Testis (tissue), 2 donors: ENCODE measurements at regions not wholly inside any gene's neighbourhood (a gene's known extent, or its start where the extent isn't known, plus 50 kb on each side); places are given as distances from the start of the nearest gene placed in this dataset.

Experiments used
- DNase-seq: peaks from one replicate; pipeline ENCODE4 v3.0.0-alpha.2; 2019
- H3K27ac ChIP-seq, 2 donors: fragments of 200-600 bp; sonication (generic); one replicate each; pipeline ENCODE4 v1.5.1; 2019
- H3K27me3 ChIP-seq: fragments of 200-600 bp; sonication (generic); one replicate; pipeline ENCODE4 v1.5.1; 2019
- H3K36me3 ChIP-seq: fragments of 200-600 bp; sonication (generic); one replicate; pipeline ENCODE4 v1.5.1; 2017; ENCODE audit warnings: low read depth; ENCODE audit errors: missing control alignments
- H3K4me1 ChIP-seq: fragments of 200-600 bp; sonication (generic); one replicate; pipeline ENCODE4 v1.5.1; 2019
- H3K4me3 ChIP-seq, 2 donors: fragments of 200-600 bp; sonication (generic); one replicate each; pipeline ENCODE4 v1.5.1; 2017 to 2019
- H3K9me3 ChIP-seq: fragments of 200-600 bp; sonication (generic); one replicate; pipeline ENCODE4 v1.5.1; 2017
- POLR2A ChIP-seq: fragments of 450-650 bp; IDR thresholded peaks from one replicate; pipeline ENCODE4 v1.6.1; 2017; ENCODE audit warnings: antibody characterized with exemption, mild to moderate bottlenecking, moderate library complexity
- whole genome bisulfite sequencing, 2 donors: methylation state at CpG; one replicate each; pipeline ENCODE4 v1.1.5; 2018; 5-methylcytosine and 5-hydroxymethylcytosine counted together
- intact Hi-C: fragments of 100-400 bp; cut with DNase I; formaldehyde crosslinking; loops from one replicate; pipeline ENCODE4 v1.15.1; 2023; ENCODE audit warnings: low total_unique reads
- TF ChIP-seq, protein P1 (sequence below), 3 experiments: fragments of 450-650 bp in 2 of 3; fragments of 200-600 bp in 1 of 3; sonication (generic) in 1 of 3; IDR thresholded peaks; one replicate each; pipeline ENCODE4 v1.5.1; 2016 to 2019; ENCODE audit warnings: antibody characterized with exemption in 3 of 3, mild to moderate bottlenecking in 2 of 3, moderate library complexity in 1 of 3

DNA sequence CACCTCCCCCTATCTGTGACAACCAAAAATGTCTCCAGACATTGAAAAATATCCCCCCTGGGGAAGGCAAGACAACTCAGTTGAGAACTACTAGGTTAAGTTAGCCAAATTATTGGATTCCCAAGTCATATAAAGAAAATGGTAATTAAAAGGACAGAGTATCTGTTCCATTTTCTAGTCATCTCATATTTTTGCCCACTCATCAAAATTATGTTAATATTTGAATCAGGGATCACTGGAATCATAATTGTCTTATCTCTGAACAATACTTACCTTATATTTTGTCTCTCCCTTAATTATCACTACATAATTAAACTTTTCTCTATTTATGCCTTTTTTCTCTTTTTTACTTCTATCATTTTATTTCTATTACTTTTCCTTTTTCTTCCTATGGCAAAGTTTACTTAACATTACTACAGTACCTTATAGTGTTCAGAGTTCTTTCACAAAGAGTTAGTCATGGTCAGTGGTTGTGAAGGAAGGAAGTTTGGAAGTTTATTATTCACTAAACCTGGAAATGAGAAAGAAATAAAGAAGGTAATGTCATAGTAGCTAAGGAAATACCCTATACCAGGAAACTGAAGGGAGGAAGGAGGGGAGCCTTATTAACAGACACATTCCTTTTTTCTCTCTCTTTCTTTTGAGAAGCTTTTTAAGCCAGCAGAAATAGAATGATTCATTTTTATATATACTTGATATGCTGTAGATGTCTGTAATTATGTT is 332.9 kb downstream of the COL12A1 start:
- no peaks in the 10 kb centered on the region for H3K27me3 ChIP-seq
- H3K36me3 ChIP-seq, result no peaks in the 10 kb centered on the region
- DNase-seq, result no peak
- H3K27ac ChIP-seq, result no peak overlapping the region
- peaks cover 5% of the 10 kb centered on the region for H3K4me1 ChIP-seq
- intact Hi-C loops, result no loop called here
- TF ChIP-seq, protein P1, sequence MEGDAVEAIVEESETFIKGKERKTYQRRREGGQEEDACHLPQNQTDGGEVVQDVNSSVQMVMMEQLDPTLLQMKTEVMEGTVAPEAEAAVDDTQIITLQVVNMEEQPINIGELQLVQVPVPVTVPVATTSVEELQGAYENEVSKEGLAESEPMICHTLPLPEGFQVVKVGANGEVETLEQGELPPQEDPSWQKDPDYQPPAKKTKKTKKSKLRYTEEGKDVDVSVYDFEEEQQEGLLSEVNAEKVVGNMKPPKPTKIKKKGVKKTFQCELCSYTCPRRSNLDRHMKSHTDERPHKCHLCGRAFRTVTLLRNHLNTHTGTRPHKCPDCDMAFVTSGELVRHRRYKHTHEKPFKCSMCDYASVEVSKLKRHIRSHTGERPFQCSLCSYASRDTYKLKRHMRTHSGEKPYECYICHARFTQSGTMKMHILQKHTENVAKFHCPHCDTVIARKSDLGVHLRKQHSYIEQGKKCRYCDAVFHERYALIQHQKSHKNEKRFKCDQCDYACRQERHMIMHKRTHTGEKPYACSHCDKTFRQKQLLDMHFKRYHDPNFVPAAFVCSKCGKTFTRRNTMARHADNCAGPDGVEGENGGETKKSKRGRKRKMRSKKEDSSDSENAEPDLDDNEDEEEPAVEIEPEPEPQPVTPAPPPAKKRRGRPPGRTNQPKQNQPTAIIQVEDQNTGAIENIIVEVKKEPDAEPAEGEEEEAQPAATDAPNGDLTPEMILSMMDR (IDR thresholded peaks at IDR 0.05), result no peak
- TF ChIP-seq POLR2A, result no peak
- H3K9me3 ChIP-seq, result no peaks in the 10 kb centered on the region
- H3K4me3 ChIP-seq, result no peak overlapping the region

DNA sequence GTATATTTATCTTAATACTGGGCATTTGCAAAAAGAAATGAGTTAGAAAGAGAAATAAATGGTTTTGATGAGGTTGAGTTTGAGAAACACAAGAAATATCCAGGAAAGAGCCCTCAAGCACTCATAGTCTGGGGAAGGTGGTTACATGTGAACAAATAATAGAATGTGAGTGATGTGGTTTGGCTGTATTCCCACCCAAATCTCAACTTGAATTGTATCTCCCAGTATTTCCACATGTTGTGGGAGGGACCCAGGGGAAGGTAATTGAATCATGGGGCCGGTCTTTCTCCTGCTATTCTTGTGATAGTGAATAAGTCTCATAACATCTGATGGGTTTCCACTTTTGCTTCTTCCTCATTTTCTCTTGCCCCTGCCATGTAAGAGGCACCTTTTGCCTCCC is 334.1 kb downstream of the COL12A1 start:
- Histone ChIP-seq H3K36me3 (no peaks in the 10 kb centered on the region), H3K9me3 (no peaks in the 10 kb centered on the region), H3K4me3 (no peak overlapping the region), H3K4me1 (peaks cover 5% of the 10 kb centered on the region), H3K27ac (no peak overlapping the region), H3K27me3 (no peaks in the 10 kb centered on the region)
- intact Hi-C loops, result no loop called here
- TF ChIP-seq POLR2A, result no peak
- TF ChIP-seq, protein P1 (IDR thresholded peaks at IDR 0.05), result no peak
- WGBS, 2 donors, result 84 to 95% methylated on average over 1 of the region's 1 CpG
- DNase-seq, result no peak

DNA sequence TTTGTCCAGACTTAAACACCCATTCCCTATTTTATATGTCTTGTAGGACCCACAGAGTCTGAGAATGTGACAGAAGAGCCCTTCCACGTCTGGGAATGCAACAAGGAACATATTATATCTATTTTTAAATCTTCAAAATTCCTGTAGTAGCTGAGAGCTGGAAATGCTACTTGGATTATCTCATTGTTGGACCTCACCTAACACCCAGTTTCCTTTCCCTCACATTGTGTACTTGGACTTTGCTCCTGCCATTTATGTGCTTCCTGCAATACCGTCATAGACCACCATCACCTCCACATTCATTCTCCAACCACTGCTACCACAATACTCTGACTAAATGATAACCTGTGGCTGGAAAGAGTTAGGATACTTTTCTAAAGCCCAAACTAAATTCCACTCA is 335.4 kb downstream of the COL12A1 start:
- Histone ChIP-seq H3K4me1 (peaks cover 5% of the 10 kb centered on the region), H3K4me3 (no peak overlapping the region), H3K27me3 (no peaks in the 10 kb centered on the region), H3K36me3 (no peaks in the 10 kb centered on the region), H3K27ac (no peak overlapping the region), H3K9me3 (no peaks in the 10 kb centered on the region)
- intact Hi-C loops, result no loop called here
- no peak for DNase-seq
- no peak for TF ChIP-seq POLR2A
- TF ChIP-seq, protein P1 (IDR thresholded peaks at IDR 0.05), result no peak
- WGBS, 2 donors, result 62 to 74% methylated on average over 2 of the region's 2 CpGs

DNA sequence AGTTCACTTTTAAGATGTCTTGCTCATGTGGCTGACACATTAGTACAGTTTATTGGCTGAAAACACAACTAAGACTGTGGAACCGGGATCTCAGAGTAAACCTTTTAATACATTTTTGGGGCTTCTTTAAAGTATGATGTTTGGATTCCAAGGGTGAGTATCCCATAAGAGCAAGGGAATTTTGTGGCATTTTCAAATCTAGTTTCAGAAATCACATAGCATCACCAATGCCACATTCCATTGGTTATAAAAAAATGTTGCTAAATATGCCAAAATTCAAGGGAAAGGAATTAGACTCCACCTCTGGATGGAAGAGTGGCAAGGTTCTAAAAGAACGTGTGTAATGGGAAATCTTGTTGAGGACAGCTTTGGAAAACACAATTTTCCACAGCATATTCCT is 338.6 kb downstream of the COL12A1 start:
- no peaks in the 10 kb centered on the region for H3K4me1 ChIP-seq
- H3K27ac ChIP-seq, result no peak overlapping the region
- intact Hi-C loops, result no loop called here
- 66 to 83% methylated on average over 2 of the region's 2 CpGs for WGBS, 2 donors
- H3K27me3 ChIP-seq, result no peaks in the 10 kb centered on the region
- H3K4me3 ChIP-seq, result no peak overlapping the region
- no peaks in the 10 kb centered on the region for H3K9me3 ChIP-seq
- TF ChIP-seq POLR2A, result no peak
- TF ChIP-seq, protein P1 (IDR thresholded peaks at IDR 0.05), result no peak
- DNase-seq, result no peak
- H3K36me3 ChIP-seq, result no peaks in the 10 kb centered on the region

DNA sequence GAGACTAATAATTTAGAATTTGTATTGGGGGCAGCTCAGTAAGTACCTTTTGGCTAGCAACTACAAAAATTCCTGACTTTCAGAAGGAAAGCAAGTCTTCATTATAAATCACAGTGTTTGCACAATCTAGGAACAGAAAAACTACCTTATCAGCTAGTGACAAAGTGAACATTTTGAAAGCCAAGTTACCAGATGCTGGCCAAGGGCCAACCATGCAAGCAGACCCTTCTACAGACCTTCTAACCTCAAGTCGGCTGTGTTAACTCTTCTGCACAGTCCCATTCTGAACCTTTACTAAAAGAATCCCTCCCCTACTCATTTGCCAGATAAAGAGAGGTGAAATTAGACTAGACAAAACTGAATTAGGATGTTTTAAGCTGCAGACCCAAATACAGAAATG is 341.9 kb downstream of the COL12A1 start:
- H3K27me3 ChIP-seq, result no peaks in the 10 kb centered on the region
- no peaks in the 10 kb centered on the region for H3K4me1 ChIP-seq
- TF ChIP-seq POLR2A, result no peak
- TF ChIP-seq, protein P1 (IDR thresholded peaks at IDR 0.05), result no peak
- H3K27ac ChIP-seq, result no peak overlapping the region
- DNase-seq, result no peak
- no peaks in the 10 kb centered on the region for H3K9me3 ChIP-seq
- intact Hi-C loops, result no loop called here
- H3K4me3 ChIP-seq, result no peak overlapping the region
- no peaks in the 10 kb centered on the region for H3K36me3 ChIP-seq
- 27 to 50% methylated on average over 1 of the region's 1 CpG for WGBS, 2 donors
